ENCODE measurements at regions not wholly inside any gene's neighbourhood (a gene's known extent, or its start where the extent isn't known, plus 50 kb on each side); places are given as distances from the start of the nearest gene placed in this dataset.

- TF ChIP-seq, protein P1, sequence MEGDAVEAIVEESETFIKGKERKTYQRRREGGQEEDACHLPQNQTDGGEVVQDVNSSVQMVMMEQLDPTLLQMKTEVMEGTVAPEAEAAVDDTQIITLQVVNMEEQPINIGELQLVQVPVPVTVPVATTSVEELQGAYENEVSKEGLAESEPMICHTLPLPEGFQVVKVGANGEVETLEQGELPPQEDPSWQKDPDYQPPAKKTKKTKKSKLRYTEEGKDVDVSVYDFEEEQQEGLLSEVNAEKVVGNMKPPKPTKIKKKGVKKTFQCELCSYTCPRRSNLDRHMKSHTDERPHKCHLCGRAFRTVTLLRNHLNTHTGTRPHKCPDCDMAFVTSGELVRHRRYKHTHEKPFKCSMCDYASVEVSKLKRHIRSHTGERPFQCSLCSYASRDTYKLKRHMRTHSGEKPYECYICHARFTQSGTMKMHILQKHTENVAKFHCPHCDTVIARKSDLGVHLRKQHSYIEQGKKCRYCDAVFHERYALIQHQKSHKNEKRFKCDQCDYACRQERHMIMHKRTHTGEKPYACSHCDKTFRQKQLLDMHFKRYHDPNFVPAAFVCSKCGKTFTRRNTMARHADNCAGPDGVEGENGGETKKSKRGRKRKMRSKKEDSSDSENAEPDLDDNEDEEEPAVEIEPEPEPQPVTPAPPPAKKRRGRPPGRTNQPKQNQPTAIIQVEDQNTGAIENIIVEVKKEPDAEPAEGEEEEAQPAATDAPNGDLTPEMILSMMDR (IDR thresholded peaks at IDR 0.05; ENCODE audit: low read length): no peak
- TF ChIP-seq EZH2 (IDR thresholded peaks at IDR 0.05; ENCODE audit: borderline replicate concordance, low read length): no peak
These were observed 432.7 kb upstream of the VSTM2A start for GRCh38 chr7:54109501-54109900.
